Cerebellar cortex (tissue), 1 donor: ENCODE measurements at regions not wholly inside any gene's neighbourhood (a gene's known extent, or its start where the extent isn't known, plus 50 kb on each side); places are given as distances from the start of the nearest gene placed in this dataset.
"Not testable (repeated sequence)": the region's sequence is repeated elsewhere in the genome, so short reads cannot be mapped to it uniquely, and the experiment has no call there.

Source experiments
- DNase-seq: peaks from one replicate; pipeline ENCODE4 v3.0.0-alpha.2; 2015; ENCODE audit warnings: low spot score

GRCh38 chrX:87105131-87105530 is 412.5 kb upstream of the KLHL4 start:
- no peak for DNase-seq

GRCh38 chrX:87110142-87110541 is 407.5 kb upstream of the KLHL4 start:
- no peak for DNase-seq

GRCh38 chrX:87140800-87141483 is 376.7 kb upstream of the KLHL4 start:
- DNase-seq: no peak

- no peak for DNase-seq
Observed at GRCh38 chrX:87160435-87161010, 357.1 kb upstream of the KLHL4 start.

- DNase-seq: no peak
Observed at GRCh38 chrX:87167841-87168240, 349.8 kb upstream of the KLHL4 start.

- DNase-seq: not testable (repeated sequence)
Observed at GRCh38 chrX:87178009-87178408, 339.6 kb upstream of the KLHL4 start.
